ENCODE measurements at regions not wholly inside any gene's neighbourhood (a gene's known extent, or its start where the extent isn't known, plus 50 kb on each side); places are given as distances from the start of the nearest gene placed in this dataset.

- TF ChIP-seq, protein P1, sequence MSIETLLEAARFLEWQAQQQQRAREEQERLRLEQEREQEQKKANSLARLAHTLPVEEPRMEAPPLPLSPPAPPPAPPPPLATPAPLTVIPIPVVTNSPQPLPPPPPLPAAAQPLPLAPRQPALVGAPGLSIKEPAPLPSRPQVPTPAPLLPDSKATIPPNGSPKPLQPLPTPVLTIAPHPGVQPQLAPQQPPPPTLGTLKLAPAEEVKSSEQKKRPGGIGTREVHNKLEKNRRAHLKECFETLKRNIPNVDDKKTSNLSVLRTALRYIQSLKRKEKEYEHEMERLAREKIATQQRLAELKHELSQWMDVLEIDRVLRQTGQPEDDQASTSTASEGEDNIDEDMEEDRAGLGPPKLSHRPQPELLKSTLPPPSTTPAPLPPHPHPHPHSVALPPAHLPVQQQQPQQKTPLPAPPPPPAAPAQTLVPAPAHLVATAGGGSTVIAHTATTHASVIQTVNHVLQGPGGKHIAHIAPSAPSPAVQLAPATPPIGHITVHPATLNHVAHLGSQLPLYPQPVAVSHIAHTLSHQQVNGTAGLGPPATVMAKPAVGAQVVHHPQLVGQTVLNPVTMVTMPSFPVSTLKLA (IDR thresholded peaks at IDR 0.05), result no peak
- TF ChIP-seq MIER2 (CRISPR knock-in tag; IDR thresholded peaks at IDR 0.05) (0 out of 2 replicates have a peak, but pooled peaks have one; percentile 28), ZNF468 (CRISPR knock-in tag; IDR thresholded peaks at IDR 0.05) (no peak), HNRNPLL (IDR thresholded peaks at IDR 0.05; ENCODE audit: low read depth, low read length, poor library complexity, severe bottlenecking) (no peak), HOXA5 (CRISPR knock-in tag; IDR thresholded peaks at IDR 0.05) (no peak), ZNF619 (CRISPR knock-in tag; IDR thresholded peaks at IDR 0.05) (no peak), KDM6A (CRISPR knock-in tag; IDR thresholded peaks at IDR 0.05; ENCODE audit: low read depth) (0 out of 2 replicates have a peak, but pooled peaks have one; percentile 42), ZNF354B (CRISPR knock-in tag; IDR thresholded peaks at IDR 0.05) (no peak), RARA (CRISPR knock-in tag; IDR thresholded peaks at IDR 0.05) (peak; percentile 81), ZBTB39 (CRISPR knock-in tag; IDR thresholded peaks at IDR 0.05) (no peak), SIN3B (IDR thresholded peaks at IDR 0.05; ENCODE audit: low read length) (no peak), ZNF549 (CRISPR knock-in tag; IDR thresholded peaks at IDR 0.05) (no peak), ZFP36L2 (CRISPR knock-in tag; IDR thresholded peaks at IDR 0.05) (no peak), ZNF839 (CRISPR knock-in tag; IDR thresholded peaks at IDR 0.05; ENCODE audit: borderline replicate concordance) (no peak), FOXK1 (CRISPR knock-in tag; IDR thresholded peaks at IDR 0.05; ENCODE audit: borderline replicate concordance, low read depth) (peak; percentile 88; the same call in 1 of the 2 replicates)
- TF ChIP-seq, protein P2, sequence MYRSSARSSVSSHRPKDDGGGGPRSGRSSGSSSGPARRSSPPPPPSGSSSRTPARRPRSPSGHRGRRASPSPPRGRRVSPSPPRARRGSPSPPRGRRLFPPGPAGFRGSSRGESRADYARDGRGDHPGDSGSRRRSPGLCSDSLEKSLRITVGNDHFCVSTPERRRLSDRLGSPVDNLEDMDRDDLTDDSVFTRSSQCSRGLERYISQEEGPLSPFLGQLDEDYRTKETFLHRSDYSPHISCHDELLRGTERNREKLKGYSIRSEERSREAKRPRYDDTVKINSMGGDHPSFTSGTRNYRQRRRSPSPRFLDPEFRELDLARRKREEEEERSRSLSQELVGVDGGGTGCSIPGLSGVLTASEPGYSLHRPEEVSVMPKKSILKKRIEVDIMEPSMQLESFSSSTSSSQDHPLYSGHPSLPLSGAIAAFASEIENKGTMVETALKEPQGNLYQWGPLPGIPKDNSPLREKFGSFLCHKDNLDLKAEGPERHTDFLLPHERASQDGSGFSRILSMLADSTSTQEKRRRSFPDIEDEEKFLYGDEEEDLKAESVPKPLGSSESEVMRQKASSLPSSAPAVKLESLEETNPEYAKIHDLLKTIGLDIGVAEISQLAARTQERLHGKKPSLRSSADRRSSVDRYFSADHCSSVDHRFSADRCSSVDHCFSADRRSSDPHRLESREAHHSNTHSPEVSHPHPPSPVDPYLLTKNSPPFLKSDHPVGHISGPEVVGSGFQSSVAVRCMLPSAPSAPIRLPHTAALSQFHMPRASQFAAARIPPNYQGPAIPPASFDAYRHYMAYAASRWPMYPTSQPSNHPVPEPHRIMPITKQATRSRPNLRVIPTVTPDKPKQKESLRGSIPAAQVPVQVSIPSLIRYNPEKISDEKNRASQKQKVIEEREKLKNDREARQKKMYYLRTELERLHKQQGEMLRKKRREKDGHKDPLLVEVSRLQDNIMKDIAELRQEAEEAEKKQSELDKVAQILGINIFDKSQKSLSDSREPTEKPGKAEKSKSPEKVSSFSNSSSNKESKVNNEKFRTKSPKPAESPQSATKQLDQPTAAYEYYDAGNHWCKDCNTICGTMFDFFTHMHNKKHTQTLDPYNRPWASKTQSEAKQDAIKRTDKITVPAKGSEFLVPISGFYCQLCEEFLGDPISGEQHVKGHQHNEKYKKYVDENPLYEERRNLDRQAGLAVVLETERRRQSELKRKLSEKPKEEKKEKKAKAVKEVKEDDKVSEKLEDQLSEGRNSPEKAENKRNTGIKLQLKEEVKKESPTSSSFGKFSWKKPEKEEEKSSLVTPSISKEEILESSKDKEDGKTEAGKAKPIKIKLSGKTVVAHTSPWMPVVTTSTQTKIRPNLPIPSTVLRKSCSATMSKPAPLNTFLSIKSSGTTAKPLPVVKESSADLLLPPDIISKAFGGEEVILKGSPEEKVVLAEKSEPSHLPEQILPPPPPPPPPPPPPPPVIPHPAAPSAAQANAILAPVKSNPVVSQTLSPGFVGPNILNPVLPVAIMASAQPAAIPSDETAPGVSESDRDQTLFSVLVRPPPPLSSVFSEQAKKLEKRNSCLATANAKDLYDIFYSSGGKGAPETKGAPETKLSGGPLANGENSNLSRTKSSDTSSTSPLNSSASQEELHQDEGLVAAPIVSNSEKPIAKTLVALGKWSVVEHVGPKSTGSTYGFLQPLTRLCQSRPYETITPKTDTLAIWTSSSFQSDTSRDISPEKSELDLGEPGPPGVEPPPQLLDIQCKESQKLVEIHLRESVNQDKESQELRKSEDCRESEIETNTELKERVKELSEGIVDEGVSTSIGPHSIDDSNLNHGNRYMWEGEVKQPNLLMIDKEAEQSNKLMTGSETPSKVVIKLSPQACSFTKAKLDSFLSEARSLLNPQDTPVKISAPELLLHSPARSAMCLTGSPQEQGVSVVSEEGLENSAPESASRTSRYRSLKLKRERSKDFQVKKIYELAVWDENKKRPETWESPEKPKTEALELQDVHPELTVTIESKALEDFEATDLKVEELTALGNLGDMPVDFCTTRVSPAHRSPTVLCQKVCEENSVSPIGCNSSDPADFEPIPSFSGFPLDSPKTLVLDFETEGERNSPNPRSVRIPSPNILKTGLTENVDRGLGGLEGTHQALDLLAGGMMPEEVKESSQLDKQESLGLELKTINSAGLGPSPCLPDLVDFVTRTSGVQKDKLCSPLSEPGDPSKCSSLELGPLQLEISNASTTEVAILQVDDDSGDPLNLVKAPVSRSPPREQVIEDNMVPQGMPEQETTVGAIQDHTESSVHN (CRISPR knock-in tag; IDR thresholded peaks at IDR 0.05), result no peak
Measured at GRCh38 chr2:215498431-215498830, 62.6 kb upstream of the FN1 start (continued).

Measured in HepG2 (cell line).